ENCODE measurements at regions not wholly inside any gene's neighbourhood (a gene's known extent, or its start where the extent isn't known, plus 50 kb on each side); places are given as distances from the start of the nearest gene placed in this dataset.

- TF ChIP-seq CTCF (IDR thresholded peaks at IDR 0.05) (no peak), ZFX (IDR thresholded peaks at IDR 0.05; ENCODE audit: borderline replicate concordance) (no peak)
These were observed 92.3 kb upstream of the SALL4 start for GRCh38 chr20:51894619-51895018.

All from 22Rv1 (cell line).